ENCODE measurements at regions not wholly inside any gene's neighbourhood (a gene's known extent, or its start where the extent isn't known, plus 50 kb on each side); places are given as distances from the start of the nearest gene placed in this dataset.

DNA sequence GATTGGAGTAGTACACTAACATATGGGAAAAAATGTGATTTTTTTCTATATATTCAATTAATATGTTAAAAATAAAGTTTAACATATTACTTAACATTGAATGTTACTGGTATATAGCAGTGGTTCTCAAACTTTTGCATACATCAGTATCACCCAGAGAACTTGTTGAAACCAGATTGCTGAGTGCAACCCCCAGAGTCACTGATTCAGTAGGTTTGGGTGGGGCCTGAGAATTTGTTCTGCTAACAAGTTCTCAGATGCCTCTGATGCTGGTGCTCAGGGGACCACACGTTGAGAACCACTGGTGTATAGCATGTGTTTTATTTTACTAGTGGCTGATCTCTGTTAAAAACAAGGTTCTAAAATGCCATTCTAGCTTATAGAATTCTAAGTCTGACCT is 161.9 kb downstream of the HHIPL2 start:
- Histone ChIP-seq H2BK5ac (ENCODE audit: low read depth, low read length) (no peak overlapping the region), H3K79me1 (ENCODE audit: low read depth, low read length) (no peaks in the 10 kb centered on the region), H3K4me2 (ENCODE audit: insufficient read depth in 1 of 2, low read depth in 2 of 2, low read length in 2 of 2) (no peak overlapping the region), H2BK12ac (ENCODE audit: low read depth, low read length) (no peak overlapping the region), H2BK20ac (ENCODE audit: low read length) (no peak overlapping the region), H3K56ac (replicated peaks; ENCODE audit: insufficient read length, low read depth, low read length) (no peak overlapping the region), H3K14ac (ENCODE audit: insufficient read length) (no peak overlapping the region), H3K18ac (ENCODE audit: extremely low read depth, low read length) (no peak overlapping the region), H4K8ac (ENCODE audit: extremely low read depth, insufficient read depth, low read length) (no peak overlapping the region), H2AK5ac (ENCODE audit: low read depth, low read length) (no peak overlapping the region), H3K36me3 (ENCODE audit: control insufficient read depth in 2 of 4, insufficient read depth in 4 of 4, low read length in 3 of 4) (no peaks in the 10 kb centered on the region), H3K27me3 (replicated peaks in 1 of 4; ENCODE audit: control insufficient read depth in 3 of 4, extremely low read depth in 1 of 4, insufficient read depth in 3 of 4, low read length in 3 of 4) (no peaks in the 10 kb centered on the region), H3K4me1 (replicated peaks in 1 of 4; ENCODE audit: control insufficient read depth in 3 of 4, insufficient read depth in 4 of 4, low read length in 3 of 4) (no peaks in the 10 kb centered on the region), H4K5ac (ENCODE audit: insufficient read length, low read depth, low read length) (no peak overlapping the region), H4K91ac (replicated peaks; ENCODE audit: insufficient read length, low read length) (no peak overlapping the region), H2BK120ac (replicated peaks; ENCODE audit: low read depth, low read length) (no peak overlapping the region), H2AFZ (ENCODE audit: low read length) (no peak overlapping the region), H3K23ac (ENCODE audit: insufficient read length) (no peak overlapping the region), H3K9me3 (ENCODE audit: insufficient read depth in 2 of 2, low read depth in 1 of 2, low read length in 1 of 2) (no peaks in the 10 kb centered on the region), H3K4ac (replicated peaks; ENCODE audit: insufficient read length, low read depth, low read length) (no peak overlapping the region), H3K4me3 (ENCODE audit: extremely low read depth in 1 of 4, insufficient read depth in 2 of 4, low read depth in 3 of 4, low read length in 4 of 4) (no peak overlapping the region), H3K27ac (ENCODE audit: low read depth, low read length) (no peak overlapping the region), H3K23me2 (ENCODE audit: low read depth, low read length) (no peaks in the 10 kb centered on the region), H3K79me2 (ENCODE audit: control insufficient read depth in 1 of 2, insufficient read depth in 2 of 2, low read length in 2 of 2) (no peaks in the 10 kb centered on the region), H4K20me1 (replicated peaks in 1 of 2; ENCODE audit: control insufficient read depth in 1 of 2, insufficient read depth in 2 of 2, low read length in 2 of 2) (no peaks in the 10 kb centered on the region), H3K9ac (replicated peaks in 1 of 4; ENCODE audit: extremely low read depth in 1 of 4, low read depth in 3 of 4, low read length in 3 of 4) (no peak overlapping the region), H2BK15ac (ENCODE audit: low read length) (no peak overlapping the region)
- FAIRE-seq = no peak
- WGBS, 2 experiments (ENCODE audit: extremely low coverage in 1 of 2, insufficient coverage in 1 of 2, insufficient read length in 1 of 2, insufficient replicate concordance in 2 of 2, low coverage in 1 of 2, low lambda C conversion rate in 2 of 2, missing lambda C conversion rate in 1 of 2) = 87% methylated on average over 1 of the region's 1 CpG; no CpG with 5 or more reads in 1 of the 2 experiments
- ChIA-PET CTCF (ENCODE audit: partially characterized antibody) (interaction anchor here (0.7 to 2.5 kb wide), 6 partner anchors 16 to 260 kb away, joined by 3 to 20 read pairs (median 6); no protein-coding TSS in a partner anchor), POLR2A (ENCODE audit: partially characterized antibody) (no interaction called here)
- no peak for DNase-seq (ENCODE audit: low read depth in 1 of 2, low spot score in 2 of 2)
- TF ChIP-seq, protein P1, sequence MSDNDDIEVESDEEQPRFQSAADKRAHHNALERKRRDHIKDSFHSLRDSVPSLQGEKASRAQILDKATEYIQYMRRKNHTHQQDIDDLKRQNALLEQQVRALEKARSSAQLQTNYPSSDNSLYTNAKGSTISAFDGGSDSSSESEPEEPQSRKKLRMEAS (IDR thresholded peaks at IDR 0.05) = no peak
- no peak for TF ChIP-seq GTF2F1 (IDR thresholded peaks at IDR 0.05; ENCODE audit: borderline replicate concordance, low read depth, low read length)
- no peak for TF ChIP-seq BACH1 (IDR thresholded peaks at IDR 0.05; ENCODE audit: low read length)
- TF ChIP-seq TAF7 (optimal IDR thresholded peaks at IDR 0.05; ENCODE audit: borderline replicate concordance, low read depth, low read length) = no peak
- TF ChIP-seq JUN (IDR thresholded peaks at IDR 0.05; ENCODE audit: low read depth, low read length) = no peak
- TF ChIP-seq POLR2AphosphoS5 (IDR thresholded peaks at IDR 0.05; ENCODE audit: low read depth, low read length) = no peak
- TF ChIP-seq, protein P2, sequence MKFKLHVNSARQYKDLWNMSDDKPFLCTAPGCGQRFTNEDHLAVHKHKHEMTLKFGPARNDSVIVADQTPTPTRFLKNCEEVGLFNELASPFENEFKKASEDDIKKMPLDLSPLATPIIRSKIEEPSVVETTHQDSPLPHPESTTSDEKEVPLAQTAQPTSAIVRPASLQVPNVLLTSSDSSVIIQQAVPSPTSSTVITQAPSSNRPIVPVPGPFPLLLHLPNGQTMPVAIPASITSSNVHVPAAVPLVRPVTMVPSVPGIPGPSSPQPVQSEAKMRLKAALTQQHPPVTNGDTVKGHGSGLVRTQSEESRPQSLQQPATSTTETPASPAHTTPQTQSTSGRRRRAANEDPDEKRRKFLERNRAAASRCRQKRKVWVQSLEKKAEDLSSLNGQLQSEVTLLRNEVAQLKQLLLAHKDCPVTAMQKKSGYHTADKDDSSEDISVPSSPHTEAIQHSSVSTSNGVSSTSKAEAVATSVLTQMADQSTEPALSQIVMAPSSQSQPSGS (IDR thresholded peaks at IDR 0.05; ENCODE audit: low read length) = no peak
- TF ChIP-seq CHD1 (IDR thresholded peaks at IDR 0.05; ENCODE audit: low read depth, low read length) = no peak
- TF ChIP-seq CEBPB (IDR thresholded peaks at IDR 0.05; ENCODE audit: low read depth, low read length) = no peak
- TF ChIP-seq POU5F1 (IDR thresholded peaks at IDR 0.05; ENCODE audit: low read depth, low read length) = no peak

Data from H1 (cell line).